Mesenteric fat pad (tissue), 1 donor: ENCODE measurements at regions not wholly inside any gene's neighbourhood (a gene's known extent, or its start where the extent isn't known, plus 50 kb on each side); places are given as distances from the start of the nearest gene placed in this dataset.
A peak's percentile ranks its signal among the peaks of the same experiment; 100 is the strongest.

ENCODE experiments used
- DNase-seq: peaks from one replicate; pipeline ENCODE4 v3.0.0-alpha.2; 2020; ENCODE audit warnings: low spot score
- donor health status: DM: yes; HTN: yes; CAD: no.

GRCh38 chr1:36721261-36721660 lies 238.5 kb upstream of the CSF3R start:
- DNase-seq = peak; percentile 84

GRCh38 chr1:36717431-36717830 lies 234.7 kb upstream of the CSF3R start:
- DNase-seq = no peak

- peak; percentile 60 for DNase-seq
These were observed 233.1 kb upstream of the CSF3R start for GRCh38 chr1:36715797-36716196.

- no peak for DNase-seq
These were observed 231.6 kb upstream of the CSF3R start for GRCh38 chr1:36714301-36714700.

- DNase-seq = no peak
These were observed 228.8 kb upstream of the CSF3R start for GRCh38 chr1:36711480-36711879.

GRCh38 chr1:36710951-36711350 lies 228.2 kb upstream of the CSF3R start:
- DNase-seq = no peak

- peak; percentile 69 for DNase-seq
These were observed 227.3 kb upstream of the CSF3R start for GRCh38 chr1:36709869-36710481.

- DNase-seq = peak; percentile 72
These were observed 225.9 kb upstream of the CSF3R start for GRCh38 chr1:36708587-36708986.

GRCh38 chr1:36707221-36707620 lies 224.5 kb upstream of the CSF3R start:
- DNase-seq = no peak

GRCh38 chr1:36706416-36706815 lies 223.7 kb upstream of the CSF3R start:
- no peak for DNase-seq

GRCh38 chr1:36705629-36706028 lies 222.9 kb upstream of the CSF3R start:
- DNase-seq = no peak

- DNase-seq = no peak
These were observed 221.0 kb upstream of the CSF3R start for GRCh38 chr1:36703526-36704208.

- no peak for DNase-seq
These were observed 220.2 kb upstream of the CSF3R start for GRCh38 chr1:36702963-36703362.

- no peak for DNase-seq
These were observed 216.6 kb upstream of the CSF3R start for GRCh38 chr1:36699113-36699911.

- no peak for DNase-seq
These were observed 215.3 kb upstream of the CSF3R start for GRCh38 chr1:36697836-36698605.

GRCh38 chr1:36696261-36696940 lies 213.7 kb upstream of the CSF3R start:
- no peak for DNase-seq

- DNase-seq = no peak
These were observed 210.9 kb upstream of the CSF3R start for GRCh38 chr1:36693603-36694002.

GRCh38 chr1:36693161-36693525 lies 210.4 kb upstream of the CSF3R start:
- no peak for DNase-seq

- DNase-seq = no peak
These were observed 209.9 kb upstream of the CSF3R start for GRCh38 chr1:36692465-36693160.

GRCh38 chr1:36691374-36691773 lies 208.7 kb upstream of the CSF3R start:
- no peak for DNase-seq
